Esophagus squamous epithelium (tissue), 5 donors: ENCODE measurements at regions not wholly inside any gene's neighbourhood (a gene's known extent, or its start where the extent isn't known, plus 50 kb on each side); places are given as distances from the start of the nearest gene placed in this dataset.

Source experiments
- DNase-seq: peaks from one replicate; lab custom pipeline; 2025; lab: John Stamatoyannopoulos, UW
- H3K27ac ChIP-seq, 4 donors: fragments of 200-600 bp; sonication (generic); one replicate each; pipeline ENCODE4 v1.5.1; 2016 to 2019; ENCODE audit warnings: mild to moderate bottlenecking in 1 of 4
- H3K27me3 ChIP-seq, 4 donors: fragments of 200-600 bp; sonication (generic); 1 replicate in 3 of 4; 2 replicates in 1 of 4; pipeline versions ENCODE4 v1.5.1 to v1.6.0; 2017 to 2021; ENCODE audit warnings: antibody characterized with exemption in 1 of 4
- H3K36me3 ChIP-seq, 3 donors: fragments of 200-600 bp; sonication (generic); one replicate each; pipeline ENCODE4 v1.5.1; 2016 to 2019
- H3K4me1 ChIP-seq, 3 donors: fragments of 200-600 bp; sonication (generic); one replicate each; pipeline ENCODE4 v1.5.1; 2017 to 2019
- H3K4me3 ChIP-seq, 4 donors: fragments of 200-600 bp; sonication (generic); 1 replicate in 3 of 4; 2 replicates in 1 of 4; pipeline ENCODE4 v1.5.1; 2016 to 2019; ENCODE audit warnings: mild to moderate bottlenecking in 2 of 4, moderate library complexity in 1 of 4
- H3K9me3 ChIP-seq, 3 donors: fragments of 200-600 bp; sonication (generic); one replicate each; pipeline ENCODE4 v1.5.1; 2016 to 2019
- CTCF ChIP-seq, 6 experiments: fragments of 450-650 bp in 4 of 6; fragments of 200-600 bp in 2 of 6; sonication (generic) in 2 of 6; IDR thresholded peaks; one replicate each; pipeline ENCODE4 v1.5.1; 2016 to 2019; ENCODE audit warnings: antibody characterized with exemption in 6 of 6, mild to moderate bottlenecking in 4 of 6, moderate library complexity in 4 of 6
- POLR2A ChIP-seq, 4 donors: fragments of 450-650 bp; IDR thresholded peaks; one replicate each; pipeline ENCODE4 v1.6.1; 2017; ENCODE audit warnings: antibody characterized with exemption in 4 of 4, mild to moderate bottlenecking in 4 of 4, moderate library complexity in 3 of 4
- WGBS, 2 donors: methylation state at CpG; one replicate each; pipeline ENCODE4 v1.1.5; 2018; 5-methylcytosine and 5-hydroxymethylcytosine counted together
- intact Hi-C: fragments of 100-400 bp; cut with DNase I; formaldehyde crosslinking; loops from one replicate; pipeline ENCODE4 v1.15.0; 2022
- donor health status: DM: yes; HTN: yes; CAD: no.

- Histone ChIP-seq H3K9me3 (no peaks in the 10 kb centered on the region), H3K27ac (no peak overlapping the region), H3K27me3 (no peaks in the 10 kb centered on the region), H3K4me3 (no peak overlapping the region), H3K4me1 (no peaks in the 10 kb centered on the region), H3K36me3 (no peaks in the 10 kb centered on the region)
- intact Hi-C loops, result no loop called here
- 50 to 55% methylated on average over 1 of the region's 1 CpG for WGBS, 2 donors
- DNase-seq, result no peak
- TF ChIP-seq POLR2A (IDR thresholded peaks at IDR 0.05), result no peak
- no peak for TF ChIP-seq CTCF (IDR thresholded peaks at IDR 0.05)
Observed at GRCh38 chr4:159652871-159653270, 550.0 kb downstream of the RAPGEF2 start.

GRCh38 chr4:159655547-159655946, 552.7 kb downstream of the RAPGEF2 start:
- no peaks in the 10 kb centered on the region for H3K4me1 ChIP-seq
- intact Hi-C loops, result no loop called here
- no peaks in the 10 kb centered on the region for H3K9me3 ChIP-seq
- H3K27ac ChIP-seq, result no peak overlapping the region
- WGBS, 2 donors, result 30 to 89% methylated on average over 1 of the region's 1 CpG
- H3K36me3 ChIP-seq, result no peaks in the 10 kb centered on the region
- TF ChIP-seq CTCF (IDR thresholded peaks at IDR 0.05) (no peak), POLR2A (IDR thresholded peaks at IDR 0.05) (no peak)
- no peaks in the 10 kb centered on the region for H3K27me3 ChIP-seq
- no peak for DNase-seq
- no peak overlapping the region for H3K4me3 ChIP-seq

GRCh38 chr4:159669094-159669493, 566.2 kb downstream of the RAPGEF2 start:
- TF ChIP-seq POLR2A (IDR thresholded peaks at IDR 0.05) (no peak), CTCF (IDR thresholded peaks at IDR 0.05) (no peak)
- WGBS, 2 donors, result 57 to 77% methylated on average over 4 of the region's 4 CpGs
- intact Hi-C loops, result no loop called here
- no peaks in the 10 kb centered on the region for H3K36me3 ChIP-seq
- H3K9me3 ChIP-seq, result peaks cover 0 to 1% (median 0%) of the 10 kb centered on the region in 3 donors
- no peak overlapping the region for H3K4me3 ChIP-seq
- no peaks in the 10 kb centered on the region for H3K27me3 ChIP-seq
- DNase-seq, result no peak
- no peak overlapping the region for H3K27ac ChIP-seq
- H3K4me1 ChIP-seq, result no peaks in the 10 kb centered on the region

- Histone ChIP-seq H3K4me1 (no peaks in the 10 kb centered on the region), H3K9me3 (no peaks in the 10 kb centered on the region), H3K4me3 (no peak overlapping the region), H3K27ac (no peak overlapping the region), H3K27me3 (no peaks in the 10 kb centered on the region), H3K36me3 (no peaks in the 10 kb centered on the region)
- no peak for TF ChIP-seq CTCF (IDR thresholded peaks at IDR 0.05)
- no peak for TF ChIP-seq POLR2A (IDR thresholded peaks at IDR 0.05)
- no peak for DNase-seq
- 25 to 40% methylated on average over 2 of the region's 2 CpGs for WGBS, 2 donors
- intact Hi-C loops, result no loop called here
Observed at GRCh38 chr4:159673221-159673620, 570.3 kb downstream of the RAPGEF2 start.

GRCh38 chr4:159674241-159674640, 571.4 kb downstream of the RAPGEF2 start:
- DNase-seq, result no peak
- no peak for TF ChIP-seq CTCF (IDR thresholded peaks at IDR 0.05)
- TF ChIP-seq POLR2A (IDR thresholded peaks at IDR 0.05), result no peak
- Histone ChIP-seq H3K9me3 (no peaks in the 10 kb centered on the region), H3K36me3 (no peaks in the 10 kb centered on the region), H3K27me3 (no peaks in the 10 kb centered on the region), H3K27ac (no peak overlapping the region), H3K4me1 (no peaks in the 10 kb centered on the region), H3K4me3 (no peak overlapping the region)
- 86% methylated on average over 1 to 7 of the region's 8 CpGs for WGBS, 2 donors
- intact Hi-C loops, result no loop called here
